Transverse colon (tissue), 3 donors: ENCODE measurements at regions not wholly inside any gene's neighbourhood (a gene's known extent, or its start where the extent isn't known, plus 50 kb on each side); places are given as distances from the start of the nearest gene placed in this dataset.

ENCODE experiments used
- POLR2A ChIP-seq: fragments of 450-650 bp; IDR thresholded peaks from one replicate; pipeline ENCODE4 v1.6.1; 2016; ENCODE audit warnings: antibody characterized with exemption, mild to moderate bottlenecking, moderate library complexity
- TF ChIP-seq, protein P1 (sequence below), 5 experiments: fragments of 200-600 bp in 3 of 5; fragments of 450-650 bp in 2 of 5; sonication (generic) in 3 of 5; IDR thresholded peaks; 1 replicate in 2 of 5; 2 replicates in 3 of 5; pipeline ENCODE4 v1.5.1; 2016 to 2017; ENCODE audit warnings: antibody characterized with exemption in 5 of 5, inconsistent platforms in 3 of 5, mild to moderate bottlenecking in 2 of 5, moderate library complexity in 1 of 5

GRCh38 chr10:56537984-56538383, 176.9 kb upstream of the ZWINT start:
- TF ChIP-seq, protein P1, sequence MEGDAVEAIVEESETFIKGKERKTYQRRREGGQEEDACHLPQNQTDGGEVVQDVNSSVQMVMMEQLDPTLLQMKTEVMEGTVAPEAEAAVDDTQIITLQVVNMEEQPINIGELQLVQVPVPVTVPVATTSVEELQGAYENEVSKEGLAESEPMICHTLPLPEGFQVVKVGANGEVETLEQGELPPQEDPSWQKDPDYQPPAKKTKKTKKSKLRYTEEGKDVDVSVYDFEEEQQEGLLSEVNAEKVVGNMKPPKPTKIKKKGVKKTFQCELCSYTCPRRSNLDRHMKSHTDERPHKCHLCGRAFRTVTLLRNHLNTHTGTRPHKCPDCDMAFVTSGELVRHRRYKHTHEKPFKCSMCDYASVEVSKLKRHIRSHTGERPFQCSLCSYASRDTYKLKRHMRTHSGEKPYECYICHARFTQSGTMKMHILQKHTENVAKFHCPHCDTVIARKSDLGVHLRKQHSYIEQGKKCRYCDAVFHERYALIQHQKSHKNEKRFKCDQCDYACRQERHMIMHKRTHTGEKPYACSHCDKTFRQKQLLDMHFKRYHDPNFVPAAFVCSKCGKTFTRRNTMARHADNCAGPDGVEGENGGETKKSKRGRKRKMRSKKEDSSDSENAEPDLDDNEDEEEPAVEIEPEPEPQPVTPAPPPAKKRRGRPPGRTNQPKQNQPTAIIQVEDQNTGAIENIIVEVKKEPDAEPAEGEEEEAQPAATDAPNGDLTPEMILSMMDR (IDR thresholded peaks at IDR 0.05) = no peak
- no peak for TF ChIP-seq POLR2A
